NCI-H2196 (cell line): ENCODE measurements at regions not wholly inside any gene's neighbourhood (a gene's known extent, or its start where the extent isn't known, plus 50 kb on each side); places are given as distances from the start of the nearest gene placed in this dataset.

Source experiments
- DNase-seq: peaks from one replicate; lab custom pipeline; 2025; ENCODE audit not compliant: unreplicated experiment; lab: John Stamatoyannopoulos, UW

DNA sequence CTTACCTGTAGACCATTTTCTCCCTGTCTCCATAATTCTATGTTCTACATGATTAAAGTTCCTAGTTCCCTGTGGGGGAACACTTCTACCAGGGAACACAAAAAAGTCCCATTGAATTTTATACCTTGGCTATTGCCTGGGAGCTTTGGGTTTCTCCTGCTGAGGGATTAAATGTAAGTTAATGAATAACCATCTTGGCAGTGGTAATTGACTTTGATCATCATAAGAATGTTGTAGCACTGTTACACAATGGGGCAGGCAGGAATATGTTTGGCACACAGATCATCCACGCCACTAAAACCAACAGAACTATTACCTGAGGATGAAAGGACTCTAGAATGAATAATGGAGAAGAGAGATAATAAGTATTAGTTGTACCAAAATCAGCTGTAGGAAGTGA lies 1106.2 kb upstream of the GJE1 start:
- no peak for DNase-seq

DNA sequence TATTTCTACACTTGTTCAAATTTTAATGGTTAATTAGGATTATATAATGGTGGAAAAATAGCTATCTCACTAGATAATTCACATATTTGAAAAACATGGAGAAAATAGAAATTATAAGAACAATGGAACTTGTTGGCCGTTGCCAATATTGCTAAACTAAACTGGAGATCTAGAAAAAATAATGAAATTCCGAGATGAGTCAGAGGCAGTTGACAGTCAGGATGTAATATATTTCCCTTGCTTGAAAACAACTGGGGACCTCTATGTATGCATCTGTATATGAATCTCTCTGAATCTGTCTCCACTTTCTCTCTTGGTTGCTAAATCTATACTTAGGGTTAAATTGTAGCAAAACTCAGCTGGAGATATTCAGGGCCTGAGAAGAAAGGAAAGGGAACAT lies 1108.2 kb upstream of the GJE1 start:
- no peak for DNase-seq

DNA sequence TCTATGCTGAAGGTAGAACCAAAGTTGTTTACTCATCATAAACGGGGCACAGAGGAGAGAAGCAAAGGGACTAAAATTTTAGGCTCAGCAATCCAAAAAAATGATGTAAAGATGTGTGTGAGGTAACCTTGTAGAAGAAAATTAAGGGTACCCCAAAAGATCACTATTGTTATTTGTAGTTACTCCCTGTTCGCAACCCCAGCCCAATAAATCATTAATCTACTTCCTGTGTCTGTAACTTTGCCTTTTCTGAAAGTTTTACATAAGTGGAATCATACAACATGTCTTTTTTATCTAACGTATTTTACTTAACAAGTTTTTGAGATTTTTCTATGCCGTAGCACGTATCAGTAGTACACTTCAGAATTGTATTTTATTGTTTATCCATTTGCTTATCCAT lies 1114.8 kb upstream of the GJE1 start:
- DNase-seq: no peak

DNA sequence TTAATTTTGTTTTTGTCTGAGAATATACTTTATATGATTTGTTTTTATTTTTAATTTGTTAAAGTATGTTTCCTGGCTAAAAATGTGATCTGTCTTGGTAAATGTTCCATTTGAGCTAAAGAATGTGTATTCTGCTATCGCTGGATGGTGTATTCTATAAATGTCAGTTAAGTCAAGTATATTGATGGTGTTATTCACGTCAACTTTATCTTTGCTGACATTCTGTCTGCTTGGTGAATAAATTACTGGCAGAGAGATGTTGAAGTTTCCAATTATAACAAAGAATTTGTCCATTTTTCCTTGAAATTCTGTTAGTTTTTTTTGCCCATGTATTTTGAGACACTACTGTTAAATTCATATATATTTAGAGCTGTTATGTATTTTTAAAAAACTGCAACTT lies 1131.8 kb upstream of the GJE1 start:
- DNase-seq: no peak

DNA sequence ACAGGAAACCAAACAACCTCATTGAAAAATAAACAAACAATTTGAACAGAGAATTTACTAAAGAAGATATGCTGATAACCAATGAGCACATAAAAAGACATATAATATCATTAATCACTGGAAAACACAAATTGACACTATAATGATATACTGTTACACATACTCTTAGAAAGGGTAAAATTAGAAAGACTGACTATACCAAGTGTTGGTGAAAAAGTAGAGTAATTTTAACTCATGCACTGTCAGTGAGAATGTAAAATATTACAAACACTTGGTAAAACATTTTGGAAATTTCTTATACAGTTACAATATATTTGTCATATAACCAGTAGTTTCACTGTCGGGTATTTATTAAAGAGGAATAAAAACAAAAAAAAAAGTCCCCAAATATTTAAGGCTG lies 1139.2 kb upstream of the GJE1 start:
- DNase-seq: no peak

DNA sequence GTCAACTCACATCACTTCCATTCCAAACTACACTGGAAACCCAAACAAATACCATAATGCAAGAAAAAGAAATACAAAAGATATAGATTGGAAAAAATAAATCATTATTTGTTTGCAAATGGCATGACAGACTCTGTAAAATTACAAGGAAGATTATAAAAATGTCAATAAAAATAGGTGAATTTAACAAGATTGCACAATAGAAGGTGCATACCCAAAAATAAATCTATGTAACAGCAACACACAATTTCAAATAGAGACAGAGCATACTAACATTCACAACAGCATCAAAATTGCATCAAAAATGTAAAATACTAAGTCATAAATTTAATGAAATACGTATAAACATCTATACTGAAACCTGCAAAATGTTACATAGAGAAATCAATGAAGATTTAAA lies 1140.0 kb upstream of the GJE1 start:
- no peak for DNase-seq

DNA sequence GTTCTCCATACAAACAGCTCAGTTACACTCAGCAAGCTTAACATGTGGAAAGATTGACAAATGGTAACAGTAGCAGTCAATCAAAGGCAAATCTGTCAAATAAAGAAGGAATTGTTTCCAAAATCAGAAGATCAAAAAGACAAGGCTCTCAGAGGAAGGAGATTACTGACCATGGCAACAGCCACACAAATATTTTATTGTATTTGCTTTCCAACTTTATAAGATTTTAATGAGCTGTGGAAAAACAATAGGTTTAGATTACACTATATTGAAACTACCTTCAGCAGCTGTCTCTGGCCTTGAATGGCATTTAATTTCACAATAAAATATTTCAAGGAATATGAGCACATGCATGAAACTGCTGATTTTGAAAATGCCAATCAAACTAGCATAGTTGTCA lies 1143.9 kb upstream of the GJE1 start:
- DNase-seq: peak; percentile 23

DNA sequence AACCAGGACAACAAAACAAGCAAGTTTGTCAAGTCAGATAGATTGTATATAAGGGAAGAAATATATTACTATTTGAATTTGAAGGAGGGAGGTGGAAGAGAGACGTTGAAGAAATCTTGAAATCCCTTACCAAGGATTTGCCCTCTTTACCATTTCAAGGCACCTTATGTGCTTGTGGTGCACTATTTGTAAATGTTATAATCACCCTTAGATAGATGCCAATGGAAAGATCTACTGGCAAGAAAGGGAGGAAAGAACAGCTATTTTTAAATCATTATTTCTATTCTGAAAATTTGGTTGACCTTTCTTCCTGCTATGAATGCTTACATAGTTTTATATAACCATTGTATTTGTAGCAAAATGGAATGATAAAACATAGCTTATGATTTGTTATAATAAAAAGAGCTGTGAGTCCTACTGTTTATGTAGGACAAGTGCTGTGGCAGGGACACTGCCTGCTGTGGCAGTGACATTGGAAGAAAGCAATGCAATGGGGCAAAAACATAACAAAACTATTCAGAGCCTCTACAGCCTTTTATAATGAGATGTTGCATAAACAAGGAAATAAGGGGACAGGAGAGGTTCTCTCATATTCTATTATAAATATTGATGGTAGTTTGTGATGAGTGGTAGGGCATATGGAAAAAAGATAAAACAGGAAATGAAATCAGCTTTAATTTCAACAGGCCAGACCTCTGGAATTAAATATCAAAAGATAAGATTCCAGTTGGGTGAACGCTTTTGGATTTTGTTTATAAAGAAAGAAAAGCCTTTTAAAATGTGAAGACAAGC lies 1145.2 kb upstream of the GJE1 start:
- no peak for DNase-seq

DNA sequence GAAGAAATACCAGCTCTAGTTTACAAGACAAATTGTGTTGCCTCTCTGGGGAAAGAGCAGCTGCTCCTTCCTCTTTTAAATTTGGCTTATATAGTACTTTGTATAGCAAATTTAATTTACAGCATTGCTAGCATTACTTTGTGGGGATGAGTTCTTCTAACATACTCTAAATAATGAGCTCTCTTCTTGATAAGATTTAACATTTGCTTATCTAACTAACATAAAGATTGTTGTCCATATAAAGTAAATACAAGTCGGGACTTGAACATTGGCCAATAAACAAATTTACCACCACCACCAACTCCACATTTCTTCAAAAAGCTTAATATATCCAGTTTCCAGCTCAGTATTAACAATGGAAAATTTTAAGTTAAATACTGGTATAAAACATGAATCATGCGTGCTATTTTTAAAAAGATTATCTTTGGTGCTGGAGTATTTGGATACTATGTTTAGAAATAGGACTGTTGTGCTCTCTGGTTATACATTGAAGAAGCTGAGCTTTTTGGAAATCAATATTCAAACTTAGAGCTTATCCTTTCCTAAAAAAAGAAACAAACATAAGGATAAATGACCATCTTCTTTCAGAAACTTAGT lies 1146.9 kb upstream of the GJE1 start:
- DNase-seq: no peak

DNA sequence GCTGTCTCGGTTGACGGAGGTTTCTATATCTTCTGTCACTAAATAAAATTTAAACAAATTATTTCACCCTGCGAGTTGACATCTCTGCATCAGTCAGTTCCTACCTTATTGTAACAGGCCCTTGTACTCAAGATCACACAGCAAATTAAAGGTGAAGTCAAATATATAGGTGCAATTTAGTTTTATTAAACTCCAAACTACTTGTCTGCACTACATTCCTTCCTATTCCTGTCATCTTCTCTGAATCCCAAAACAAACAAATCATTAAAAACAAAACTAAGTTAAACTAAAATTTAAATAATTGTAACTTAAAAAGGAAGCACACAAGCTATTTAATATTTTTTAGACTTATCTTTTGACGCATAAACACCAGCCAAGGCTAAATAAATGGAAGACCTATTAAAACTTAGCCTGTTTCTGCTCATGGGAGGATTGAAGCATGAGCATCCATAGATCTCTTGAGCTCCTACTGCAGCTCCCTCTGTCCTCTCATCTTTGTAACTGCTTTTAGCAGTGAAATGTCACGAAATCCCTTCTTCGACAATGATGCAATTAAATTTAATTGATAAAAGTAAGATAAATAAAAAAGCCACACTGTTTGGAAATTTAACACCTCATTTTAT lies 1152.3 kb upstream of the GJE1 start:
- no peak for DNase-seq

DNA sequence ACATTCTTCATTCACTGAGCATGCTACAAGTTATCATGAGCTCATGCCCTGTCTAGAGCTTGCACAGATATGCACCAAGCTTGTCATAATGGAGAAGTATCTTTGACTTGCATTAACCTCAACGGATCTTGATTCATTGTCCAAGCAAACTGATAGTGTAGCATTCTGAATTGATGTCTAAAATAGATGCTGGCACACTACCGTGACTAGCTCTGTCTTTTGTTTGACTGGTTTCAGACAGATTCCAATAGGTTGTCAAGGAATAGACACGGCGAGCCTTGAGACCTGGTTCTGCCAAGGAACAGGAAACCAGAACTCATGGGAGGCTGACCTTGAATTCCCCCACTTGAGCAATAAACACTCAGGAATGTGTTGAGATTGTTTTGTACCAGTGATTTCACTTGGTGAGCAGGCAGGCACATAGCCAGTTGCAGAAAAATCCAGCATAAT lies 1153.1 kb upstream of the GJE1 start:
- DNase-seq: no peak

DNA sequence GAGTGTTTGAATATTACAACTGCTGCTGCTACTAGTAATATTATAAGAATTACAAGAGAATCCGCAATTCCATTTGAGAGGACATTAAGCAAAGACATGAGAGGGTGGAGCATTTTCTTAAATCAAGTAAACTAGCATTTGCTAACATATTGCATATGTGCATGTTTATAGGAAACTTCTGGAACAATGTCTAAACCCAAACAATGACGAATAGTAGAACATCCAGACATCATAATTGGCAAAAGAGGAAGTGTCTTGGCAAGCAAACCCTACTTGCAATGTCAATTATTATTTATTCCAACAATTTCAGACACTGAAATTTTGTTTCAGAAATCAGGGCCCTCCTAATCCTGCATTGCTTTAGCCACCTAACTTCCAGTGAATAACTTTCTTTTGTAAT lies 1155.3 kb upstream of the GJE1 start:
- no peak for DNase-seq

DNA sequence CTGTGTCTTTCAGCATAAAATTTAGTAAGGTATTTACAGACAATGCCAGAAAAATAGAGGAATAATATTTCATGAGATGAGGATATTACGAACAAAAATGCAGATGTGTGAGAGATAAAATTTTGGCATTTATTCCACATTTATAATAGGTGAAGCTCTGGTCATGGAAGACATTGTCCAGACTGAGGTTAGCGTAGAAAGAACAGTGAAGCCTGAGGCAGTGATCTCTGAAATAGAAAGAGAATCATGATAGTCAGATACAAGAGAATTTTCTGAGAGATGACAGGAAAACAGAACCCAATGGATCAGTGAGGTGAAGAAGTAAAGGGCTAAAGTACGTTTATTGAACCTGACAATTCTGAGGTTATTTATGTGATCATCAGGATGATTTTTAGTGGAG lies 1155.9 kb upstream of the GJE1 start:
- DNase-seq: no peak

DNA sequence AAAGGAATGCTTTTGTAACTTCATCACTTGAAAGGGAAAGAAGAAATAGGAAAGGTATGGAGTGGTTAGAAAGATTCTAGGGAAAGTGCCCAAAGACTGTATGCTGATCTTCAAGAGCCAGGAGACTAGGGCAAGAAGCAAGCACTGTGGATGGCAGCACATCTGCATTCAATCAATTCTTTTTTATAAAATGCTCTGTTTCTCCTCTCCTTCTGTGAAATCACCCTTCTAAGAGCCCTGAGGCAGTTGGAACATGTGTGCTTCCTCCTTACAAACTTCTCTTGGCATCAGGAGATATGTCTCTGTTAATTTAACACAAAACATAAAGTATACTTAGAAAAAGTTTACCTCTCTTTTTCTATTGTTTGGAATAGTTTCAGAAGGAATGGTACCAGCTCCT lies 1162.2 kb upstream of the GJE1 start:
- no peak for DNase-seq

DNA sequence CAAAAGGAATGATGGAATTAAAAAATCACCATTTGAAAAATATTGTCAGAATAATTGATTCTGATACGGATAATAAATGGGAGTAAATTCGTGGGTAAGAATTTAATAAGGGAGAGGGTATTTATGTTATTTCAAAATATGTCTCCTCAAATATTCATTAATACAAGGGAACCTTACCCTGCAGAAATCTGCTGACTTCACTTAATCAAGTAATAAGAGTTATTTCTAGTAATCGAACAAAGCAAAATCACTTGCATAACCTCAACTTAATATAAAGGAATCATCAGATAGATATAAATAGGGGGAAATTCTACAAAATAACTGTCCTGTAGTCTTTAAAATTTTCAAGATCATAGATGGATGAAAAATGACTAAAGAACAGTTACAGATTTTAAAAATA lies 1164.7 kb upstream of the GJE1 start:
- DNase-seq: no peak

DNA sequence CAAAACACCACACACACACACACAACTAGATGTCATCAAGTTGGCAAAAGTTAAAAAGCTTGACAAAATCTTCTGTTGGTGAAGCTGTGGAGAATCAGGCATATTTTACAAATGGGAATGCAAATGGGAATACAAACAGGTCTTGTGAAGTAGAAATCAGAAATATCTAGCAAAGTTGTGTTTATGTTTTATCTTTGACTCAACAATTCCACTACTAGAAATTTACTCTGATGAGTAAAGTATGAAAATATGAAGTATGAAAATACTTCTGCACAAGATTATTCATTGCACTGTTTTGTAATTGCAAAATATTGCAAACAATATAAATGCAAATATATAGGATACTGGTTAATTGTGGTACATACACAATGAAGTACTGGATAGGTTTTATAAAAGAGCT lies 1166.0 kb upstream of the GJE1 start:
- DNase-seq: no peak

DNA sequence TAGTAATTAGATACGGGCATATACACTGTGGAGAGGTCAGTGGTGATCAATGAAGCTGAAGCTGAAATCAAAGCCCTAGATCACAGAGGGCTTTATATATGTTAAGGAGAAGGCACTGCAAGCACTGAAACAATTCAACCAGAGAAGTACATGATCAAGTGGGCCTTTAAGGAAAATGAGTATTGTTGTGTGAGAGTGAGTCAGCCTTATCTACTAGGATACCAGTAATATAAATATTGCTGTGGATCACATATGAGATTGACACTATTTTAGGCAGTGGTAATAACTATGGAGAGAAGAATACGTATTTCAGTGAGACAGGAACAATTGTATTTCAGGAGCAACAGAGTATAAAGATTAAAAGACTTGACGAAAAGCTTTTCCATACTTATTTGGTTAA lies 1172.2 kb upstream of the GJE1 start:
- no peak for DNase-seq

DNA sequence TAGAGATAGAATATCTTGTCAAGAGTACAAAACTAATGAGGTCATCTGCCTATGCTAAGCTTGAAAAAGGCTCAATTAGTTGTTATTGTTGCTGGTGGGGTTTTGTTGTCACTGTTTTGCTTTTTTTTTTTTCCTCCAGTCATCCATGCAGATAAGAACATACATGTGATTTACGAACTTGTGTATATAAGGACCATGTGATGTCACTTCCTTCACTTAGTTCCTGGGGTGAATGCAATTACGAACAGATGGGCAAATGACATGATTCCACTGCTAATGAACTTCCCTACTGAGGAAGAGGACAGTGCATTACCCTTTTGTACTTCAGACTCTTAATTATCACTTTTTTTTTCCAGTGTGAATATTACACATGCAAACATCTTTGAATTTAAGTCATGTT lies 1175.3 kb upstream of the GJE1 start:
- no peak for DNase-seq

DNA sequence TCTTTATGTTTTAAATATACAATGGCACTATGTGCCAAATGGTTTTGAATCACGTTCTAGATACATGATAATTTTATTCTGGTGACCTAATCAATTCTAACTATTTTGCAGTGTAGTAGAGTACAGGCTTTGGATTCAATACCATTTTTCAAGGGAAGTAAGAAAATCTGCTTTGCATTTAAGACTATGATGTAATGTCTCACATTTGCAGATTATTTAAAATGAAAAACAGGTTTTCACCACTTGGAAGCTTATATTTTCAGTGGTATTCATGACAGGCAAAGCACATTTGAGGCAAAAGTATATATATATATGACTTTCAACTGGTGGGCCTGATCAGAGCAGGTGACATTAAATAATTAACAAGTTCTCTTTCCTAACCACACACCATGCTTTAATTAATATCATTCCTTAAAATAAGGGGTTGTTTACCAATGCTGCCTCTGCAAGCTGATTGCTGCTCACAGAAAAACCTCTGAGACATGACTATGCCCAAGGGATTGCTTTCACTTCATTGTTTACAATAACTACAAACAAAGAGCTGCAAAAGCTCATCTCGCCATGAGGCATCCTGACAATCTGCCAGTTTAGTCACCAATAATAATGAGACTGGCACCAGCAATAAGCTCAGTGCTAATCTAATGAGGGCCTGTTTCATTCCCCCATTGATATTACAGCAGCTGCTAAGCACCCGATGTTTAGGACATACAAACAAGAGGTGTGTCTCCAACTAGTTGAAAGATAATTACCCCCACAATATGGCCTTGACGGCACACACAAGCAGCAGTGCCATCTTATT lies 1176.0 kb upstream of the GJE1 start:
- DNase-seq: peak; percentile 52

DNA sequence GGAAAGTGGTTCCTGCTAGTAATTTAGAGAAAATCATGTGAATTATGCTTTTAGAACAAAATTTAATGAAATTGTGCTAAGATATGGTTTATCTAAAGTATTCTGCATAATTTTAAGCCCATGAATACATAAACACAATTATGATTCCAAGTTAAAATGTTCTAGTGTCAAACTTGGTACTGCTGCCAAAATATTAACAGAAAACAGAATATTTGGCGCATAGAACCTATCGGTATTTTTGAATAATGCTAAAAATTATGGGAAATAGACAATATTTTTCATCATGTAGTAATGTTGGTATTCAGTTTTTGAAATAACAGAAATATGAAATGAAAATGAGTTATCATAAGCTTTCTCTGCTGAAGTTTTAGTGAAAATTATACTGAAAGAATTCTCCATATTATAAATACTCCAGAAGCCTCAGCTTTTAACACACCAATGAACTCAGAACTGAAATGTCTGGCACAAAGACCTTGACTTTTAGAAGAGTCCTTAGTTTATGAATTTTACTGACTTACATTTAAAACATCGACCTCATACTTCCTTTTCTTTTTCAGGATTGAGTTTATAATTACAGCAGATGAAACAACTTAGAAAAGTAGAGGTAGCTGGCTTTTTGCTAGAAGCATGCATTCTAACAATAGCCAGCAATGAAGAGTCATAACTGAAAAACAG lies 1192.3 kb upstream of the GJE1 start:
- no peak for DNase-seq

DNA sequence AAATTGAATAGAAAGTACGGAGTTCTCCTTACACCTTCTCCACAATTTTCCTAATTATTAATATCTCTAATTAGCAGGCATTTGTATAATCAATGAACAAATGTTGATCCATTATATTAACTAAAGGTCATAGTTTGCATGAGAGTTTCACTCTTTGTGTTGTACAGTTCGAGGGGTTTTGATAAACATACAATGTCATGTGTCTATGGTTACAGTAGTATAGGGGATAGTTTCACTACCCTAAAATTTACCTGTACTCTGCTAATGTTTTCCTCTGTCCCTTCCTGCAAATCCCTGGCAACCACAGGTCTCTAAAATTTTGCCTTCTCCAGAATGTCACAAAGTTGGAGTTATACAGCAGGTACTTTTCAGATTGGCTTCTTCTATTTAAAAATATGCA lies 1199.8 kb upstream of the GJE1 start:
- no peak for DNase-seq
